ENCODE measurements at regions not wholly inside any gene's neighbourhood (a gene's known extent, or its start where the extent isn't known, plus 50 kb on each side); places are given as distances from the start of the nearest gene placed in this dataset.

- TF ChIP-seq EZH2phosphoT487 (IDR thresholded peaks at IDR 0.05; ENCODE audit: low read depth), result no peak
- peak; percentile 59 for TF ChIP-seq CTCF (IDR thresholded peaks at IDR 0.05; ENCODE audit: low read depth, low read length)
- Histone ChIP-seq H2AFZ (ENCODE audit: low read depth, low read length) (no peak overlapping the region), H4K20me1 (ENCODE audit: insufficient read depth, low read length) (no peaks in the 10 kb centered on the region)
Observed at GRCh38 chrX:81377329-81377728, 175.4 kb downstream of the SH3BGRL start.

GRCh38 chrX:81378560-81378959, 176.7 kb downstream of the SH3BGRL start:
- TF ChIP-seq CTCF (IDR thresholded peaks at IDR 0.05; ENCODE audit: low read depth, low read length) (no peak), EZH2phosphoT487 (IDR thresholded peaks at IDR 0.05; ENCODE audit: low read depth) (no peak)
- H3K27ac ChIP-seq (ENCODE audit: low read length), result no peak overlapping the region
- no peak overlapping the region for H3K4me2 ChIP-seq (ENCODE audit: low read length)
- H3K79me2 ChIP-seq (ENCODE audit: low read length), result no peaks in the 10 kb centered on the region
- H3K9ac ChIP-seq (ENCODE audit: low read length), result no peak overlapping the region
- H4K20me1 ChIP-seq (ENCODE audit: insufficient read depth, low read length), result no peaks in the 10 kb centered on the region
- H3K36me3 ChIP-seq (replicated peaks; ENCODE audit: low read depth, low read length), result no peaks in the 10 kb centered on the region
- H3K4me3 ChIP-seq (ENCODE audit: low read length), result no peak overlapping the region
- no peak overlapping the region for H2AFZ ChIP-seq (ENCODE audit: low read depth, low read length)
- no peaks in the 10 kb centered on the region for H3K4me1 ChIP-seq (ENCODE audit: low read length)
- no peaks in the 10 kb centered on the region for H3K9me3 ChIP-seq (ENCODE audit: insufficient read depth, low read length)
- H3K27me3 ChIP-seq (ENCODE audit: low read depth, low read length), result no peaks in the 10 kb centered on the region

More at GRCh38 chrX:81377329-81377728, 175.4 kb downstream of the SH3BGRL start:
- Histone ChIP-seq H3K27ac (ENCODE audit: low read length) (no peak overlapping the region), H3K4me2 (ENCODE audit: low read length) (no peak overlapping the region), H3K4me3 (ENCODE audit: low read length) (no peak overlapping the region), H3K36me3 (replicated peaks; ENCODE audit: low read depth, low read length) (no peaks in the 10 kb centered on the region), H3K27me3 (ENCODE audit: low read depth, low read length) (no peaks in the 10 kb centered on the region), H3K79me2 (ENCODE audit: low read length) (no peaks in the 10 kb centered on the region), H3K4me1 (ENCODE audit: low read length) (no peaks in the 10 kb centered on the region), H3K9me3 (ENCODE audit: insufficient read depth, low read length) (no peaks in the 10 kb centered on the region), H3K9ac (ENCODE audit: low read length) (no peak overlapping the region)

GRCh38 chrX:81390237-81390636, 188.3 kb downstream of the SH3BGRL start:
- Histone ChIP-seq H3K27me3 (ENCODE audit: low read depth, low read length) (no peaks in the 10 kb centered on the region), H3K9ac (ENCODE audit: low read length) (no peak overlapping the region), H2AFZ (ENCODE audit: low read depth, low read length) (no peak overlapping the region), H4K20me1 (ENCODE audit: insufficient read depth, low read length) (no peaks in the 10 kb centered on the region), H3K4me3 (ENCODE audit: low read length) (no peak overlapping the region), H3K36me3 (replicated peaks; ENCODE audit: low read depth, low read length) (no peaks in the 10 kb centered on the region), H3K79me2 (ENCODE audit: low read length) (no peaks in the 10 kb centered on the region), H3K27ac (ENCODE audit: low read length) (no peak overlapping the region), H3K9me3 (ENCODE audit: insufficient read depth, low read length) (no peaks in the 10 kb centered on the region), H3K4me2 (ENCODE audit: low read length) (no peak overlapping the region), H3K4me1 (ENCODE audit: low read length) (no peaks in the 10 kb centered on the region)
- TF ChIP-seq EZH2phosphoT487 (IDR thresholded peaks at IDR 0.05; ENCODE audit: low read depth), result no peak
- TF ChIP-seq CTCF (IDR thresholded peaks at IDR 0.05; ENCODE audit: low read depth, low read length), result no peak

GRCh38 chrX:81392396-81392795, 190.5 kb downstream of the SH3BGRL start:
- no peaks in the 10 kb centered on the region for H3K9me3 ChIP-seq (ENCODE audit: insufficient read depth, low read length)
- no peaks in the 10 kb centered on the region for H3K4me1 ChIP-seq (ENCODE audit: low read length)
- no peaks in the 10 kb centered on the region for H3K79me2 ChIP-seq (ENCODE audit: low read length)
- no peak overlapping the region for H3K4me3 ChIP-seq (ENCODE audit: low read length)
- H3K9ac ChIP-seq (ENCODE audit: low read length), result no peak overlapping the region
- no peaks in the 10 kb centered on the region for H3K27me3 ChIP-seq (ENCODE audit: low read depth, low read length)
- no peak overlapping the region for H3K4me2 ChIP-seq (ENCODE audit: low read length)
- no peak for TF ChIP-seq CTCF (IDR thresholded peaks at IDR 0.05; ENCODE audit: low read depth, low read length)
- TF ChIP-seq EZH2phosphoT487 (IDR thresholded peaks at IDR 0.05; ENCODE audit: low read depth), result no peak
- no peaks in the 10 kb centered on the region for H4K20me1 ChIP-seq (ENCODE audit: insufficient read depth, low read length)
- H2AFZ ChIP-seq (ENCODE audit: low read depth, low read length), result no peak overlapping the region
- H3K36me3 ChIP-seq (replicated peaks; ENCODE audit: low read depth, low read length), result no peaks in the 10 kb centered on the region
- no peak overlapping the region for H3K27ac ChIP-seq (ENCODE audit: low read length)
